ENCODE measurements at regions not wholly inside any gene's neighbourhood (a gene's known extent, or its start where the extent isn't known, plus 50 kb on each side); places are given as distances from the start of the nearest gene placed in this dataset.

- H3K4me1 ChIP-seq (ENCODE audit: control insufficient read depth in 2 of 2, insufficient read depth in 2 of 2, low read length in 2 of 2), result no peaks in the 10 kb centered on the region
Observed at GRCh38 chr2:157127249-157128012, 130.1 kb upstream of the GALNT5 start.

GRCh38 chr2:157143901-157144300, 113.6 kb upstream of the GALNT5 start:
- no peaks in the 10 kb centered on the region for H3K79me2 ChIP-seq (ENCODE audit: control insufficient read depth, insufficient read depth, low read length)
- H3K9me3 ChIP-seq (ENCODE audit: control extremely low read depth in 1 of 3, control insufficient read depth in 2 of 3, insufficient read depth in 1 of 3, low read length in 2 of 3), result no peaks in the 10 kb centered on the region
- no peaks in the 10 kb centered on the region for H3K9me3 Mint-ChIP-seq (ENCODE audit: insufficient read depth)
- no peak overlapping the region for H3K4me3 ChIP-seq (ENCODE audit: control extremely low read depth in 1 of 5, extremely low read depth in 1 of 5, insufficient read depth in 1 of 5, low read depth in 2 of 5, low read length in 4 of 5)
- ChIA-PET POLR2A (no interaction called here), CTCF (no interaction called here)
- TF ChIP-seq CTCF (IDR thresholded peaks at IDR 0.05), result no peak
- TF ChIP-seq EZH2 (IDR thresholded peaks at IDR 0.05; ENCODE audit: borderline replicate concordance, insufficient read depth, low read depth, low read length, poor library complexity, severe bottlenecking), result no peak
- H3K27me3 Mint-ChIP-seq, result no peaks in the 10 kb centered on the region
- H3K27me3 ChIP-seq (replicated peaks in 1 of 4; ENCODE audit: control extremely low read depth in 1 of 4, control insufficient read depth in 3 of 4, insufficient read depth in 4 of 4, low read length in 3 of 4), result no peaks in the 10 kb centered on the region
- H3K27ac ChIP-seq (ENCODE audit: low read length in 2 of 2), result no peak overlapping the region
- H3K4me3 Mint-ChIP-seq, result no peak overlapping the region
- no peaks in the 10 kb centered on the region for H3K4me1 Mint-ChIP-seq
- H3K9ac ChIP-seq (ENCODE audit: low read length), result no peak overlapping the region
- H3K27ac Mint-ChIP-seq, result no peak overlapping the region
- H3K36me3 ChIP-seq (replicated peaks in 1 of 2; ENCODE audit: control extremely low read depth in 1 of 2, control insufficient read depth in 1 of 2, extremely low read depth in 1 of 2, insufficient read depth in 2 of 2, low read length in 1 of 2), result no peaks in the 10 kb centered on the region
- H2AFZ ChIP-seq (ENCODE audit: insufficient read depth, low read depth, low read length, poor library complexity, severe bottlenecking), result no peak overlapping the region
- H3K4me2 ChIP-seq (replicated peaks; ENCODE audit: low read depth, low read length, poor library complexity, severe bottlenecking), result no peak overlapping the region
- no peaks in the 10 kb centered on the region for H4K20me1 ChIP-seq (ENCODE audit: control insufficient read depth, insufficient read depth, low read length, poor library complexity, severe bottlenecking)
- DNase-seq, result no peak
- H3K4me1 ChIP-seq (ENCODE audit: control insufficient read depth in 2 of 2, insufficient read depth in 2 of 2, low read length in 2 of 2), result no peaks in the 10 kb centered on the region
- 93% methylated on average over 4 of the region's 4 CpGs for WGBS (ENCODE audit: insufficient coverage)
- intact Hi-C loops (cut with micrococcal nuclease), result no loop called here
- ATAC-seq (ENCODE audit: low read depth), result no peak

More at GRCh38 chr2:157127249-157128012, 130.1 kb upstream of the GALNT5 start:
- Histone ChIP-seq H3K27ac (ENCODE audit: low read length in 2 of 2) (no peak overlapping the region), H3K9ac (ENCODE audit: low read length) (no peak overlapping the region), H3K27me3 (replicated peaks in 1 of 4; ENCODE audit: control extremely low read depth in 1 of 4, control insufficient read depth in 3 of 4, insufficient read depth in 4 of 4, low read length in 3 of 4) (no peaks in the 10 kb centered on the region), H3K9me3 (ENCODE audit: control extremely low read depth in 1 of 3, control insufficient read depth in 2 of 3, insufficient read depth in 1 of 3, low read length in 2 of 3) (peaks cover 0 to 7% (median 0%) of the 10 kb centered on the region in 3 donors), H3K36me3 (replicated peaks in 1 of 2; ENCODE audit: control extremely low read depth in 1 of 2, control insufficient read depth in 1 of 2, extremely low read depth in 1 of 2, insufficient read depth in 2 of 2, low read length in 1 of 2) (no peaks in the 10 kb centered on the region), H3K79me2 (ENCODE audit: control insufficient read depth, insufficient read depth, low read length) (no peaks in the 10 kb centered on the region), H3K4me3 (ENCODE audit: control extremely low read depth in 1 of 5, extremely low read depth in 1 of 5, insufficient read depth in 1 of 5, low read depth in 2 of 5, low read length in 4 of 5) (no peak overlapping the region), H3K4me2 (replicated peaks; ENCODE audit: low read depth, low read length, poor library complexity, severe bottlenecking) (no peak overlapping the region), H4K20me1 (ENCODE audit: control insufficient read depth, insufficient read depth, low read length, poor library complexity, severe bottlenecking) (no peaks in the 10 kb centered on the region), H2AFZ (ENCODE audit: insufficient read depth, low read depth, low read length, poor library complexity, severe bottlenecking) (no peak overlapping the region)
- ChIA-PET CTCF (no interaction called here), POLR2A (no interaction called here)
- no peak for ATAC-seq (ENCODE audit: low read depth)
- Mint-ChIP-seq H3K9me3 (ENCODE audit: insufficient read depth) (no peaks in the 10 kb centered on the region), H3K4me3 (no peak overlapping the region), H3K4me1 (no peaks in the 10 kb centered on the region), H3K27ac (no peak overlapping the region), H3K27me3 (peaks cover 4% of the 10 kb centered on the region)
- intact Hi-C loops (cut with micrococcal nuclease), result no loop called here
- DNase-seq, result no peak
- TF ChIP-seq EZH2 (IDR thresholded peaks at IDR 0.05; ENCODE audit: borderline replicate concordance, insufficient read depth, low read depth, low read length, poor library complexity, severe bottlenecking) (no peak), CTCF (IDR thresholded peaks at IDR 0.05) (no peak)

Measured in B cell (primary cell).